ENCODE measurements at regions not wholly inside any gene's neighbourhood (a gene's known extent, or its start where the extent isn't known, plus 50 kb on each side); places are given as distances from the start of the nearest gene placed in this dataset.

GRCh38 chr10:90484518-90484917, 373.3 kb downstream of the HTR7 start:
- Mint-ChIP-seq H3K27me3 (ENCODE audit: insufficient read depth) (peaks cover 27% of the 10 kb centered on the region), H3K27ac (peak overlapping the region; percentile 36), H3K4me3 (no peak overlapping the region), H3K36me3 (ENCODE audit: low read depth) (no peaks in the 10 kb centered on the region), H3K9me3 (no peaks in the 10 kb centered on the region), H3K4me1 (peaks cover 26% of the 10 kb centered on the region)
- 94 to 100% methylated on average over 2 to 3 of the region's 3 CpGs for WGBS, 2 experiments (ENCODE audit: insufficient coverage in 1 of 2, insufficient read length in 1 of 2)
- peak; percentile 72 for DNase-seq
- Histone ChIP-seq H3K4me1 (ENCODE audit: control insufficient read depth, insufficient read depth, low read length) (no peaks in the 10 kb centered on the region), H3K27ac (ENCODE audit: low read depth, low read length) (no peak overlapping the region), H3K36me3 (ENCODE audit: control insufficient read depth, insufficient read depth, low read length) (no peaks in the 10 kb centered on the region), H3K4me3 (ENCODE audit: low read length) (no peak overlapping the region), H3K9me3 (ENCODE audit: control insufficient read depth, low read length) (no peaks in the 10 kb centered on the region), H3K9ac (ENCODE audit: extremely low read depth, low read length, poor library complexity, severe bottlenecking) (no peak overlapping the region), H3K27me3 (ENCODE audit: control insufficient read depth, insufficient read depth, low read length, poor library complexity, severe bottlenecking) (no peaks in the 10 kb centered on the region)
- no peak for TF ChIP-seq CTCF (conservative IDR thresholded peaks at IDR 0.05)

DNA sequence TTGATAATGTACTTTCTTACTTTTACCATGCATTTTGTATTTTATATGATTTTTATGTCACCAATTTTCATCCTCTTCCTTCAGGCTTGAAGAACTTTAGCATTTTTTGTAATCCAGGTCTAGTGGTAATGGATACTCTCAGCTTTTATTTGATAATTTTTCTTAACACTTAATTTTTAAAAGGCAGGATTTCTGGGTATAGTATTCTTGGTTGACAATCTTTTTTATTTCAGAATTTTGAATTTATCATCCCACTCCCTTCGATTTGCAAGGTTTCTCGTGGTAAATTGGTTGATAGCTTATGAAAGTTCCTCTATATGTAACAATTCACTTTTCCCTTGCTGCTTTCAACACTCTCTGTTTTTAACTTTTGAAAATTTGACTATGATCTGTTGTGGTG, 363.7 kb downstream of the HTR7 start:
- no peaks in the 10 kb centered on the region for H3K27me3 Mint-ChIP-seq (ENCODE audit: insufficient read depth)
- no peaks in the 10 kb centered on the region for H3K4me1 Mint-ChIP-seq
- no peak overlapping the region for H3K27ac Mint-ChIP-seq
- H3K4me1 ChIP-seq (ENCODE audit: control insufficient read depth, insufficient read depth, low read length) = no peaks in the 10 kb centered on the region
- H3K36me3 ChIP-seq (ENCODE audit: control insufficient read depth, insufficient read depth, low read length) = no peaks in the 10 kb centered on the region
- DNase-seq = no peak
- peaks cover 20% of the 10 kb centered on the region for H3K9me3 Mint-ChIP-seq
- no peak overlapping the region for H3K9ac ChIP-seq (ENCODE audit: extremely low read depth, low read length, poor library complexity, severe bottlenecking)
- TF ChIP-seq CTCF (conservative IDR thresholded peaks at IDR 0.05) = no peak
- H3K36me3 Mint-ChIP-seq (ENCODE audit: low read depth) = no peaks in the 10 kb centered on the region
- no peak overlapping the region for H3K4me3 ChIP-seq (ENCODE audit: low read length)
- H3K27me3 ChIP-seq (ENCODE audit: control insufficient read depth, insufficient read depth, low read length, poor library complexity, severe bottlenecking) = no peaks in the 10 kb centered on the region
- no peak overlapping the region for H3K4me3 Mint-ChIP-seq
- WGBS, 2 experiments (ENCODE audit: insufficient coverage in 1 of 2, insufficient read length in 1 of 2) = no CpG with 5 or more reads among the region's 2 CpGs
- no peak overlapping the region for H3K27ac ChIP-seq (ENCODE audit: low read depth, low read length)
- H3K9me3 ChIP-seq (ENCODE audit: control insufficient read depth, low read length) = peaks cover 29% of the 10 kb centered on the region

DNA sequence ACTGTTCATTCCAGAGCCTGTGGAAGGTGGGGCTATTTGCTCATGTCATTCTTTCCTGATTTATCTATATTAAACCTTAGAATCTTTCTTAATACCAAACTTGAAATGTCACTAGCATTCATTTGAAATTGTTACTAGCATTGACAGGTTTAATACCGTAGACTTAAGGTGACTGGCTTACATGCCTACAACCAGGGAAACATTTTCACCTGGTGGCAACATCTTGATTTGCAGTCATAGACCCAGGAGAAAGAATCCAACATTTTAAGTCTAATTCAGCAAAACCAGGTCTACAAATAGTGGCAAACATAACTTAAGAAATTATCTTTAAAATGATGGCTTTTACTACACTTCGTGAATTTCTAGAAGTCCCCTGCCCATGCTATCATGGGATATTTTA, 353.7 kb downstream of the HTR7 start:
- Mint-ChIP-seq H3K9me3 (no peaks in the 10 kb centered on the region), H3K36me3 (ENCODE audit: low read depth) (no peaks in the 10 kb centered on the region), H3K27me3 (ENCODE audit: insufficient read depth) (no peaks in the 10 kb centered on the region), H3K4me3 (no peak overlapping the region), H3K27ac (no peak overlapping the region), H3K4me1 (no peaks in the 10 kb centered on the region)
- DNase-seq = no peak
- no peak overlapping the region for H3K4me3 ChIP-seq (ENCODE audit: low read length)
- no peaks in the 10 kb centered on the region for H3K27me3 ChIP-seq (ENCODE audit: control insufficient read depth, insufficient read depth, low read length, poor library complexity, severe bottlenecking)
- no peak overlapping the region for H3K9ac ChIP-seq (ENCODE audit: extremely low read depth, low read length, poor library complexity, severe bottlenecking)
- H3K36me3 ChIP-seq (ENCODE audit: control insufficient read depth, insufficient read depth, low read length) = no peaks in the 10 kb centered on the region
- no peaks in the 10 kb centered on the region for H3K9me3 ChIP-seq (ENCODE audit: control insufficient read depth, low read length)
- no peak overlapping the region for H3K27ac ChIP-seq (ENCODE audit: low read depth, low read length)
- TF ChIP-seq CTCF (conservative IDR thresholded peaks at IDR 0.05) = peak; percentile 68
- WGBS, 2 experiments (ENCODE audit: insufficient coverage in 1 of 2, insufficient read length in 1 of 2) = 82 to 100% methylated on average over 1 to 2 of the region's 2 CpGs
- H3K4me1 ChIP-seq (ENCODE audit: control insufficient read depth, insufficient read depth, low read length) = no peaks in the 10 kb centered on the region
